Activated B cell treated with CpG ODN at 0.5 μM for 24 hours (primary cell): ENCODE measurements at regions not wholly inside any gene's neighbourhood (a gene's known extent, or its start where the extent isn't known, plus 50 kb on each side); places are given as distances from the start of the nearest gene placed in this dataset.

ENCODE experiments used
- ATAC-seq: fragments of 200-7000 bp; cut with Tn5 transposase; one replicate; pipeline ENCODE4 v1.10.0; 2021; ENCODE audit warnings: low read depth, mild to moderate bottlenecking, moderate library complexity
- CTCF ChIA-PET: fragments of 350-600 bp; sonication (Branson Sonifier 250); formaldehyde crosslinking; loops from one replicate; lab custom pipeline; 2021; ENCODE audit warnings: antibody characterized with exemption; lab: Charles Lee
- POLR2A ChIA-PET: fragments of 350-600 bp; sonication (Branson Sonifier 250); formaldehyde crosslinking; loops from one replicate; lab custom pipeline; 2021; ENCODE audit warnings: antibody characterized with exemption; lab: Charles Lee
- DNase-seq: peaks from one replicate; pipeline ENCODE4 v3.0.0; 2022
- H3K27ac Mint-ChIP-seq: one replicate; pipeline ENCODE4 v1.8.0; 2020; ENCODE audit warnings: mixed read lengths
- H3K27me3 Mint-ChIP-seq: one replicate; pipeline ENCODE4 v1.8.0; 2021; ENCODE audit warnings: mixed read lengths
- H3K36me3 Mint-ChIP-seq: one replicate; pipeline ENCODE4 v1.8.0; 2021; ENCODE audit warnings: low read depth, mixed read lengths
- H3K4me1 Mint-ChIP-seq: one replicate; pipeline ENCODE4 v1.8.0; 2021; ENCODE audit warnings: mixed read lengths
- H3K4me3 Mint-ChIP-seq: one replicate; pipeline ENCODE4 v1.8.0; 2020; ENCODE audit warnings: mild to moderate bottlenecking, mixed read lengths
- H3K9me3 Mint-ChIP-seq: one replicate; pipeline ENCODE4 v1.8.0; 2020; ENCODE audit warnings: mixed read lengths
- CTCF ChIP-seq: fragments of 200-600 bp; IDR thresholded peaks from one replicate; pipeline ENCODE4 v1.8.0; 2022; ENCODE audit warnings: antibody characterized with exemption, mild to moderate bottlenecking
- intact Hi-C: fragments of 100-400 bp; cut with micrococcal nuclease; formaldehyde crosslinking; loops from one replicate; pipeline ENCODE4 v1.15.1; 2024

GRCh38 chr5:155676967-155677366 is 650.0 kb upstream of the SGCD start:
- intact Hi-C loops, result no loop called here
- TF ChIP-seq CTCF, result no peak
- H3K4me1 Mint-ChIP-seq, result no peaks in the 10 kb centered on the region
- no peaks in the 10 kb centered on the region for H3K36me3 Mint-ChIP-seq
- H3K27ac Mint-ChIP-seq, result no peak overlapping the region
- ChIA-PET POLR2A (no interaction called here), CTCF (no interaction called here)
- ATAC-seq (no peak), DNase-seq (no peak)
- peaks cover 5% of the 10 kb centered on the region for H3K9me3 Mint-ChIP-seq
- H3K27me3 Mint-ChIP-seq, result no peaks in the 10 kb centered on the region
- H3K4me3 Mint-ChIP-seq, result no peak overlapping the region

GRCh38 chr5:155678371-155678770 is 648.6 kb upstream of the SGCD start:
- Mint-ChIP-seq H3K27ac (no peak overlapping the region), H3K4me3 (no peak overlapping the region), H3K36me3 (no peaks in the 10 kb centered on the region), H3K4me1 (no peaks in the 10 kb centered on the region), H3K9me3 (peaks cover 7% of the 10 kb centered on the region), H3K27me3 (peaks cover 2% of the 10 kb centered on the region)
- no peak for TF ChIP-seq CTCF
- intact Hi-C loops, result no loop called here
- CTCF ChIA-PET, result no interaction called here
- DNase-seq, result no peak
- POLR2A ChIA-PET, result no interaction called here
- no peak for ATAC-seq

- H3K4me3 Mint-ChIP-seq, result no peak overlapping the region
- peaks cover 2% of the 10 kb centered on the region for H3K27me3 Mint-ChIP-seq
- no peaks in the 10 kb centered on the region for H3K4me1 Mint-ChIP-seq
- intact Hi-C loops, result no loop called here
- H3K36me3 Mint-ChIP-seq, result no peaks in the 10 kb centered on the region
- ATAC-seq, result no peak
- no peak overlapping the region for H3K27ac Mint-ChIP-seq
- ChIA-PET POLR2A (no interaction called here), CTCF (no interaction called here)
- DNase-seq, result no peak
- H3K9me3 Mint-ChIP-seq, result peaks cover 7% of the 10 kb centered on the region
- no peak for TF ChIP-seq CTCF
Measured at GRCh38 chr5:155679530-155679929, 647.4 kb upstream of the SGCD start.

GRCh38 chr5:155684417-155684816 is 642.5 kb upstream of the SGCD start:
- no peak overlapping the region for H3K27ac Mint-ChIP-seq
- no peak overlapping the region for H3K4me3 Mint-ChIP-seq
- peaks cover 4% of the 10 kb centered on the region for H3K27me3 Mint-ChIP-seq
- H3K9me3 Mint-ChIP-seq, result peaks cover 4% of the 10 kb centered on the region
- ATAC-seq, result no peak
- intact Hi-C loops, result no loop called here
- no peak for DNase-seq
- TF ChIP-seq CTCF, result no peak
- H3K4me1 Mint-ChIP-seq, result no peaks in the 10 kb centered on the region
- ChIA-PET CTCF (no interaction called here), POLR2A (no interaction called here)
- H3K36me3 Mint-ChIP-seq, result no peaks in the 10 kb centered on the region

- H3K9me3 Mint-ChIP-seq, result peaks cover 4% of the 10 kb centered on the region
- H3K4me3 Mint-ChIP-seq, result no peak overlapping the region
- intact Hi-C loops, result no loop called here
- no peaks in the 10 kb centered on the region for H3K36me3 Mint-ChIP-seq
- no peak for ATAC-seq
- no peak for DNase-seq
- no peaks in the 10 kb centered on the region for H3K4me1 Mint-ChIP-seq
- H3K27me3 Mint-ChIP-seq, result peaks cover 4% of the 10 kb centered on the region
- ChIA-PET POLR2A (no interaction called here), CTCF (no interaction called here)
- no peak overlapping the region for H3K27ac Mint-ChIP-seq
- no peak for TF ChIP-seq CTCF
Measured at GRCh38 chr5:155686131-155686530, 640.8 kb upstream of the SGCD start.
